Activated CD4-positive, alpha-beta T cell treated with anti-CD3 and anti-CD28 coated beads, Interleukin-2, amount 10 ng/mL, durations not matched to agents 7 days and 5 days (primary cell): ENCODE measurements at regions not wholly inside any gene's neighbourhood (a gene's known extent, or its start where the extent isn't known, plus 50 kb on each side); places are given as distances from the start of the nearest gene placed in this dataset.

ENCODE experiments used
- CTCF ChIA-PET: fragments of 350-600 bp; sonication (Branson Sonifier 250); formaldehyde crosslinking; loops from one replicate; lab custom pipeline; 2021; ENCODE audit warnings: antibody characterized with exemption; lab: Charles Lee
- POLR2A ChIA-PET: fragments of 350-600 bp; sonication (Branson Sonifier 250); formaldehyde crosslinking; loops from one replicate; lab custom pipeline; 2021; ENCODE audit warnings: antibody characterized with exemption; lab: Charles Lee
- DNase-seq: peaks from one replicate; pipeline ENCODE4 v3.0.0-alpha.2; 2020
- H3K27ac Mint-ChIP-seq: one replicate; pipeline ENCODE4 v1.8.0; 2021; ENCODE audit warnings: mild to moderate bottlenecking, moderate library complexity, mixed read lengths
- H3K27me3 Mint-ChIP-seq: one replicate; pipeline ENCODE4 v1.8.0; 2021; ENCODE audit warnings: mixed read lengths
- H3K36me3 Mint-ChIP-seq: one replicate; pipeline ENCODE4 v1.8.0; 2021; ENCODE audit warnings: low read depth, mixed read lengths
- H3K4me1 Mint-ChIP-seq: one replicate; pipeline ENCODE4 v1.8.0; 2021; ENCODE audit warnings: mixed read lengths
- H3K4me3 Mint-ChIP-seq: one replicate; pipeline ENCODE4 v1.8.0; 2021; ENCODE audit warnings: mild to moderate bottlenecking, moderate library complexity, mixed read lengths
- H3K9me3 Mint-ChIP-seq: one replicate; pipeline ENCODE4 v1.8.0; 2021; ENCODE audit warnings: mixed read lengths

DNA sequence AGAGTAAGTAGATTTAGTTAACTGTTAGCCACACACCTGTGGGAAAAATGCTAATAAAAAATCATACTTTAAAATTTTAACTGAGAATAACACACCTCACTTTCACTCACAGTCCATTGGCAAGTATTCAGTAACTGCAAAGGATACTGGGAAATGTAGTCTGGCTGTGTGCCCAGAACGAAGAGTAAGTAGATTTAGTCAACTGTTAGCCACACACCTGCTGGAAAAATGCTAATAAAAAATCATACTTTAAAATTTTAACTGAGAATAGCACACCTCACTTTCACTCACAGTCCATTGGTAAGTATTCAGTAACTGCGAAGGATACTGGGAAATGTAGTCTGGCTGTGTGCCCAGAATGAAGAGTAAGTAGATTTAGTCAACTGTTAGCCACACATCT lies 178.4 kb upstream of the NWD2 start:
- ChIA-PET POLR2A (no interaction called here), CTCF (no interaction called here)
- no peaks in the 10 kb centered on the region for H3K9me3 Mint-ChIP-seq
- H3K4me3 Mint-ChIP-seq = no peak overlapping the region
- no peaks in the 10 kb centered on the region for H3K36me3 Mint-ChIP-seq
- no peak overlapping the region for H3K27ac Mint-ChIP-seq
- DNase-seq = no peak
- H3K4me1 Mint-ChIP-seq = no peaks in the 10 kb centered on the region
- H3K27me3 Mint-ChIP-seq = no peaks in the 10 kb centered on the region

DNA sequence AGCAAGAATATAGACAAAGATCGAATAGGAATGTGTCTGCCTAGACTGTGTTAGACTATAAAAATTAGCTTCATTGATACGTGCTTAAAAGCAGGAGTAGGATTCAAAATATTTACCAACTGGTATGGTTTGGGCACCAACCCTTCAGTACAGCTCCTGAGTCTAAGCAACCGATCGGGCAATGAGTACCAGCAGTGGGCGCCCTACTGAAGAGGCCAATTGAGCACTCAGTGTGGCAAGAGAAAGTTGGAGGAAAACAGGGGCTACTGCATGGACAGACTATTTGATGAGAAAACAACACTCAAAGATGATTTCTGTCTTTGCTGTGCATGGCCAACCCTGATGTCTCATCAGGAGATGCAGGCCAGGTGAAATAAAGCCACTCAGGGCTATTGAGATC lies 176.0 kb upstream of the NWD2 start:
- no peak for DNase-seq
- POLR2A ChIA-PET = no interaction called here
- H3K9me3 Mint-ChIP-seq = peaks cover 2% of the 10 kb centered on the region
- H3K4me1 Mint-ChIP-seq = peaks cover 3% of the 10 kb centered on the region
- H3K4me3 Mint-ChIP-seq = no peak overlapping the region
- no peaks in the 10 kb centered on the region for H3K36me3 Mint-ChIP-seq
- no peaks in the 10 kb centered on the region for H3K27me3 Mint-ChIP-seq
- no peak overlapping the region for H3K27ac Mint-ChIP-seq
- CTCF ChIA-PET = no interaction called here

DNA sequence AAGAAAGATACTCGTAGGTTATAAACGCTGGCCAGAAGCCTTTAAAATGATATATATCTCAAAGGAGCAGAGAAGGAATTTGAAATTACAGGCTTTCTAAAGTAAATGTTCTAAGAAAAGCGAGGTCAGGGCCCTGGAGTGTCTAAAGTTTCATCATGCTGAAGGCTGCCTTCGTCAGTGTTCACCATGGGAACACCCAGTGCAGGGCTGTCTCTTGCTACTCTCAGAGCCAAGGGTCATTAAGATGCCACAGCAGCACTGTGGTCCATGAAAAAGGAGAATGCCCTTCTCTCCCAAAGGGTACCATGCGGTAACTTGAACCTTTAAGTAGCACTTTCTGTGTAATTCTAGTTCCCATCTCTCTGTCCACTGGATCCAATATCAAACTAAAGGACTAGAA lies 174.5 kb upstream of the NWD2 start:
- no peaks in the 10 kb centered on the region for H3K36me3 Mint-ChIP-seq
- H3K4me3 Mint-ChIP-seq = no peak overlapping the region
- no peak overlapping the region for H3K27ac Mint-ChIP-seq
- DNase-seq = no peak
- ChIA-PET CTCF (no interaction called here), POLR2A (no interaction called here)
- H3K4me1 Mint-ChIP-seq = peaks cover 3% of the 10 kb centered on the region
- peaks cover 2% of the 10 kb centered on the region for H3K9me3 Mint-ChIP-seq
- no peaks in the 10 kb centered on the region for H3K27me3 Mint-ChIP-seq

DNA sequence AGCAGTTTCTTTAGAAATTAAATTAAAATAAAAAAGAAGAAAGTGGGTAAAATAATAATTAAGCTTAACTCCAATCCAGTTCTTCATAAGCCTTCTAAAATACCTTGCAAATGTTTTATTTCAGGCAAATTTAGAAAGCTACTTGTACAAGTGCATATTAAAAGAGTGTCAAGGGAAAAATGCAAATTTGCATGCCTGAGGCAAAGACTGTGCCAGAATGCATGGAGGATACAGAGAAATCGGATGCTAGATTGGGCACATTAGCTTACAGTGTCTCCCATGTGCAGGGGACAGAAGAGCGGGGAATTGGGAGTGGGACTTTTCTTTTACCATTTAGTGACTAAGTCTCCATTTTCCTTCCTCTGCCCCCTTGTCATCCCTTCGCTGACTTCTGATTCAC lies 173.0 kb upstream of the NWD2 start:
- Mint-ChIP-seq H3K4me1 (peaks cover 3% of the 10 kb centered on the region), H3K36me3 (no peaks in the 10 kb centered on the region), H3K27me3 (no peaks in the 10 kb centered on the region), H3K27ac (no peak overlapping the region), H3K9me3 (peaks cover 2% of the 10 kb centered on the region), H3K4me3 (no peak overlapping the region)
- POLR2A ChIA-PET = no interaction called here
- no peak for DNase-seq
- CTCF ChIA-PET = interaction anchor here (0.9 kb wide), 1 partner anchor 14 kb away, joined by 3 read pairs; no protein-coding TSS in a partner anchor

DNA sequence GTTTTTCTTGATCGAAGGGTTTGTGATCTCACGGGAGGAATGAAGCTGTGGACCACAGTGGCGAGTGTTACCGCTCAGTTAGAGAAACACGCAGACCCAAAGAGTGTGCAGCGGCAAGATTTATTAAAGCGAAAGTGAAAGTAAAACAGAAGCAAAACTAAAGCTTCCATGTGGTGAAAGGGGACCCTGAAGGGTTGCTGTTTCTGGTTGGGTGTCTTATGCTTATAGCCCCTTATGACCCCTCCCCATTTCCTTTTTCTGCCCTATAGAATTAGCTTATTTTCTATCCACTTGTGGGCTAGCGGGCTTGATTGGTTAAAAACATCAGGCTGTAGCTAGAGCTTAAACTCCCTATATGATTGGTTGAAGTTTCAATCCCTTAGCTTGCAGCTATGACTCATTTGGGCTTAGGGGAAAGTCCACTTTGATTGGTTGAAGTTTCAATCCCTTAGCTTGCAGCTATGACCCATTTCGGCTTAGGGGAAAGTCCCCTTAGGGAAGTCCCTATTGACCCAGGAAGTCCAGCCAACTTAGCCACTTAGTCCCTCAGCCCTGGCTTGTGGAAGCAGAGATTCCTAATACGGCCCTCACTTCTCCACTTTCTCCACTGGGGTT lies 171.2 kb upstream of the NWD2 start:
- Mint-ChIP-seq H3K4me1 (peaks cover 3% of the 10 kb centered on the region), H3K27ac (no peak overlapping the region), H3K36me3 (no peaks in the 10 kb centered on the region), H3K4me3 (no peak overlapping the region), H3K9me3 (peaks cover 2% of the 10 kb centered on the region), H3K27me3 (no peaks in the 10 kb centered on the region)
- CTCF ChIA-PET = no interaction called here
- DNase-seq = no peak
- POLR2A ChIA-PET = no interaction called here

DNA sequence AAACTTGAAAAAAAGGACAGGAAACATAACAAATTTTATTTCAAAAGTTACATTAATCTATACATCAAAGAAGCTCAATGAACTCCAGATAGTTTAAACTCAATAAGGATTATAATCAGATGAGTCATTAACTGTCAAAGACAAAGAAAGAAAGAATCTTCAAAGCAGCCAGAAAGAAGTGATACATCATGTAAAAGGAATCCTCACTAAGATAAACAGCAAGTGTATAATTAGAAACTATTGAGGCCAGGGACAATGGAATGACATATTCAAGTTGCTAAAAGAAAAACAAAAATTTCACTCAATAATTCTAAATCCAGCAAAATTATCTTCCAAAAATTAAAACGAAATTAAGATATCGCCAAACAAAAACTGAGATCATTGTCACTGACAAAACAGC lies 161.6 kb upstream of the NWD2 start:
- H3K4me1 Mint-ChIP-seq = no peaks in the 10 kb centered on the region
- H3K4me3 Mint-ChIP-seq = no peak overlapping the region
- H3K27ac Mint-ChIP-seq = no peak overlapping the region
- H3K9me3 Mint-ChIP-seq = peaks cover 7% of the 10 kb centered on the region
- no peak for DNase-seq
- H3K36me3 Mint-ChIP-seq = peaks cover 2% of the 10 kb centered on the region
- ChIA-PET POLR2A (no interaction called here), CTCF (no interaction called here)
- H3K27me3 Mint-ChIP-seq = no peaks in the 10 kb centered on the region

DNA sequence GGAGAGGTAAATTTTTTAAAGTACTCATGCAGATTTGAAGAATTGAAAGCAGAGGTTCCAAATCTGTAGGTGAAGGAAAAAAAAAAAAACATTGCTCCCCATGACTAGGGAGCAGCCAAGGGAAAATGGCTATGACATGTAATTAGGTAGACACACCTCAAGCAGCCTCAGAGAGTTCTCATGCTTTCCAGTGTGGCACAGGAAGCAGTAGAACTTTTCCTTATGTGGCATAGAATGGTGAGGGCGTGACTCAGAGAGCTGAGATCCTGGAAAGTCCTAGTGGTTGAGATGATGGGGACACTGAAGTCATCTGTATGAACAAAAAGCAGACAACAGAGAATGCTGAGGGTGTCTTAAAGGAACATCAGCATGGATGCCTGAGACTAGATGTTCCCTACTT lies 148.6 kb upstream of the NWD2 start:
- DNase-seq = no peak
- ChIA-PET CTCF (no interaction called here), POLR2A (no interaction called here)
- Mint-ChIP-seq H3K27ac (no peak overlapping the region), H3K27me3 (no peaks in the 10 kb centered on the region), H3K36me3 (no peaks in the 10 kb centered on the region), H3K9me3 (no peaks in the 10 kb centered on the region), H3K4me3 (no peak overlapping the region), H3K4me1 (no peaks in the 10 kb centered on the region)

DNA sequence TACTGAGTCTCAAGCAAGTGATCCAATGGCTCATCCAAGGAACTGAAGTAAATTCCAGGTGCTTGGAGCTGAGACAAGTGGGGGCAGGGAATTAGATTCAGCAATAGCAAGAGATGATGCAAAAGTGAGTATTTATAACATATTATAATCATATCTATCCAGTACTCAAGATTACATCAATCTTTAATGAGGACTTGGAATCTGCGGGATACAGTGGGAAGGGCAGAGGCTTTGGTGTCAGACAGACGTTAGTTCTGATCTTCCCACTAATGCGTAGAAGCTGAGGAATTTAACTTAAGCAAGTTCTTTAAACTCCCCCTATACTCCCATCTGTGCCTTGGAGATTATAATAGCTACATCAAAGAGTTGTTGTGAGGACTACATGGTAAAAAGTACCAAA lies 143.4 kb upstream of the NWD2 start:
- ChIA-PET POLR2A (interaction anchor here (0.6 kb wide), 1 partner anchor 27 kb away, joined by 6 read pairs; no protein-coding TSS in a partner anchor), CTCF (no interaction called here)
- no peaks in the 10 kb centered on the region for H3K9me3 Mint-ChIP-seq
- no peak overlapping the region for H3K27ac Mint-ChIP-seq
- no peaks in the 10 kb centered on the region for H3K27me3 Mint-ChIP-seq
- H3K36me3 Mint-ChIP-seq = no peaks in the 10 kb centered on the region
- no peak for DNase-seq
- no peaks in the 10 kb centered on the region for H3K4me1 Mint-ChIP-seq
- no peak overlapping the region for H3K4me3 Mint-ChIP-seq

DNA sequence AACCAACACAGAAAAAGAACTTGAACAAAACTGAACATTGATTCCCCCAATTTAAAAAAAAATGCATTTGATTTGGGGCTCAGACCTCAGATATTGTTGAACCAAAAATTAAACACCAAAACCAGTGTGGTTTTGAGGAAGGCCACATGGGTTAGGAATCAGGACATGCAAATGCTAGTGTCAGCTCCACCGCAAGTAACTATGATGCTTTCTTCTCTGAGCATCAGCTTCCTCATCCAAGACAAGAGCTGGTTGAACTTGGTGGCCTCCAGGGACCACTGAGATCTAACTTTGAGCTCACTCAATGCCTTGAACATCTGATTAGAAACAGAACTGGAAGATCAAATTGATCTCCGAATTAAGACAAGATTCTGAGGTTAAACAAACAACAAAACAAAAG lies 142.9 kb upstream of the NWD2 start:
- Mint-ChIP-seq H3K27ac (no peak overlapping the region), H3K27me3 (no peaks in the 10 kb centered on the region), H3K4me3 (no peak overlapping the region), H3K4me1 (no peaks in the 10 kb centered on the region), H3K36me3 (no peaks in the 10 kb centered on the region), H3K9me3 (no peaks in the 10 kb centered on the region)
- DNase-seq = no peak
- ChIA-PET CTCF (no interaction called here), POLR2A (no interaction called here)

DNA sequence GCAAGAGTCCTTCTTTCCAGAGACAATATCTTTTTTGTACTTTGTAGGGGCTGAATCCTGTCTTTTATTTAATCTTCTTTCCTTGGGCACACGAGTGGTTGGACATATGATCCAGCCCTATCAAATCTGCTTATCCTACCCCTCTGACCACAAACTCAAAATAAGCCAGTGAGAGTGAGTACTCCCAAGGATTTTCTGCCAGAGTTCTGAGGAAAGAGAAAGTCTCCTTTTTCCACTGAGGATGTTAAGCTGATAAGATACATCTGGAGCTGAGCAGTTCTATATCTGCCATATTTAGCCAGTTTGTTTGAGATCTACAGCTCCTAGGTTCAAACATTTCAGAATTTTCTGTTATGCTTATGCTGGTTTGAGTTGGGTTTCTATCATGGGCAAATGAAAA lies 134.8 kb upstream of the NWD2 start:
- CTCF ChIA-PET = no interaction called here
- POLR2A ChIA-PET = no interaction called here
- Mint-ChIP-seq H3K27ac (no peak overlapping the region), H3K36me3 (no peaks in the 10 kb centered on the region), H3K9me3 (no peaks in the 10 kb centered on the region), H3K4me3 (no peak overlapping the region), H3K4me1 (no peaks in the 10 kb centered on the region), H3K27me3 (no peaks in the 10 kb centered on the region)
- no peak for DNase-seq

DNA sequence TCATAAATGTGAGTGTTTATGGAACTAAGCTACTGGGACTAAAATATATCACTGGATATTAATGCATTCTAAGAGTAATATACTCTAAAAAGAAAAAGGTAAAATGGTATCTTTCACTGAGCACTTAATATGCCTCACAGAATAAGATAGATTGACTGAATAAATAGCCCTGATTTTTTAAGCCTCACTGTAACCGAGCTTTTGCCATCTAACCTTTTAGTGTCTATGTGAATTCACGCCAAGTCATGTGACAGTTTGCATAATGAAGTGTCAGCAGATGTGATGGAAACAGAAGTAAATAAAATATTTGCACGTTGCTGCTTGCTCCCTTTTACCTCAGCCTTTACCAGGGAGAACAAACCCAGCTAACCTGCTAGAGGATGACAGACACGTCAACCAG lies 119.7 kb upstream of the NWD2 start:
- no peak for DNase-seq
- H3K27me3 Mint-ChIP-seq = no peaks in the 10 kb centered on the region
- H3K36me3 Mint-ChIP-seq = no peaks in the 10 kb centered on the region
- ChIA-PET POLR2A (no interaction called here), CTCF (no interaction called here)
- H3K27ac Mint-ChIP-seq = no peak overlapping the region
- H3K4me1 Mint-ChIP-seq = no peaks in the 10 kb centered on the region
- no peak overlapping the region for H3K4me3 Mint-ChIP-seq
- no peaks in the 10 kb centered on the region for H3K9me3 Mint-ChIP-seq

DNA sequence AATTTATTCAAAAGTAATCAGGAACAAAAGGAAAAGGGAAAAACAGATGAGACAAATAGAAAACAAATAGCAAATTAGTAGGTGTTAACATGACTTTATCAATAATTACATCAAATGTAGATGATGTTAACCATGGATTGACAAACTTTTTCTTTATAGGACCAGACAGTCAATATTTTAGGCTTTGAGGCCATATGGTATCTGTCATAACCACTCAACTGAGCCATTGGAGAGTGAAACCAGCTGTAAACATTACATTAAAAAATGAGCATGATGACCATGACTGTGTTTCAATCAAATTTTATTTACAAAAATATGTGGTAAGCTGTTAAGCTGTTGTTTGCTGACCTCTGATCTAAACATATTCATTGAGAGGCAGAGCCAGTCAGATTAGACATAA lies 118.5 kb upstream of the NWD2 start:
- H3K4me3 Mint-ChIP-seq = no peak overlapping the region
- no peak for DNase-seq
- no peaks in the 10 kb centered on the region for H3K4me1 Mint-ChIP-seq
- H3K9me3 Mint-ChIP-seq = no peaks in the 10 kb centered on the region
- no peaks in the 10 kb centered on the region for H3K27me3 Mint-ChIP-seq
- H3K36me3 Mint-ChIP-seq = no peaks in the 10 kb centered on the region
- ChIA-PET POLR2A (no interaction called here), CTCF (no interaction called here)
- H3K27ac Mint-ChIP-seq = no peak overlapping the region

DNA sequence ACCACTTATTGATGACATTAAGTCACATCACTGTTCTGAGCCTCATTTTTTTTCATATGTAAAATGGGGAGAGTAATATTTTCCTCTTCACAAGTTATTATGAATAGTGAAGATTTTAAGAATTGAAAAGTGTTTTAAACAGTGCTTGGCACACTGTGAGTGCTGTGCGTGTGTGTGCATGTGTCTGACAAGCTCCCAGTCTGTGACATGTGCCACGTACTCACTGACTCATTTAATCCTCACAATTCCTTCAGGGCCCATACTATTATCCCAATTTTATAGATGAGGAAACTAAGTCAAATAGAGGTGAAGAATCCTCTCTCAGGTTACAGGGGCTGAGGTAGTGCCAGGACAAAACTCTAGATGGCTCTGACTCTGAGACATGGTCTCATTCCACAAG lies 114.1 kb upstream of the NWD2 start:
- Mint-ChIP-seq H3K4me1 (no peaks in the 10 kb centered on the region), H3K27me3 (no peaks in the 10 kb centered on the region), H3K27ac (no peak overlapping the region), H3K9me3 (no peaks in the 10 kb centered on the region), H3K36me3 (no peaks in the 10 kb centered on the region), H3K4me3 (no peak overlapping the region)
- ChIA-PET CTCF (no interaction called here), POLR2A (no interaction called here)
- DNase-seq = no peak

DNA sequence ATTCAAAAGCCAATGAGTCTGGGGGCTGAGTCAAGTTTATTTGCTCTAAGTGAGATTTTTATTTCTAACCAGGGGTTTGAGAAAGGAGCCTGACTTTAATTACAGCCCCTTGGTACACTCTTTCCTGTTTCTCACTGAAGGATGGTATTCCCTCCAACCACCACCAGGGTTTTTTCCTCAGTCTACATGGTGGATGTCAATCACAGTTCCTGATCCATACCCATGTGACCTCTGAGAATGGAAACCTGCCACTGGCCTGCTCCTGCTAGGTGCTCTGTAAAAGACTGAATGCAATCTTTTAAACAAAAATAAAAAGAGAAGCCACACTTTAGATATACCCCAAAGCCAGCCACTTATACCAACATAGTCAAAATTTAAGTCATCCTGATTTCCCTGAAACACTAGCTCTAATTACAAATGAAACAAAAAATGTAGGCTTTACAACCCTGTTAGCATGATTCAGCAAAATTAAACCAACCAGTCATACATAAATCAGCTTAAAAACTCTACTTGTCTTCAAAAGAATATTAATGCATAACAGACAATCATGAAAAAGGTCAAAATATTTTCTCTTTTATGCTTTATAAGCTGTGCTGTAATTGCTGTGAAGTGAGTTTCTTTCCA lies 112.1 kb upstream of the NWD2 start:
- Mint-ChIP-seq H3K27ac (no peak overlapping the region), H3K9me3 (no peaks in the 10 kb centered on the region), H3K36me3 (no peaks in the 10 kb centered on the region), H3K4me3 (no peak overlapping the region), H3K4me1 (no peaks in the 10 kb centered on the region), H3K27me3 (no peaks in the 10 kb centered on the region)
- CTCF ChIA-PET = no interaction called here
- POLR2A ChIA-PET = no interaction called here
- no peak for DNase-seq
